NCI-H2171 treated with DMSO at 0.1 percent for 48 hours (cell line): ENCODE measurements at regions not wholly inside any gene's neighbourhood (a gene's known extent, or its start where the extent isn't known, plus 50 kb on each side); places are given as distances from the start of the nearest gene placed in this dataset.

Source experiments
- DNase-seq: peaks from one replicate; lab custom pipeline; 2025; lab: John Stamatoyannopoulos, UW

DNA sequence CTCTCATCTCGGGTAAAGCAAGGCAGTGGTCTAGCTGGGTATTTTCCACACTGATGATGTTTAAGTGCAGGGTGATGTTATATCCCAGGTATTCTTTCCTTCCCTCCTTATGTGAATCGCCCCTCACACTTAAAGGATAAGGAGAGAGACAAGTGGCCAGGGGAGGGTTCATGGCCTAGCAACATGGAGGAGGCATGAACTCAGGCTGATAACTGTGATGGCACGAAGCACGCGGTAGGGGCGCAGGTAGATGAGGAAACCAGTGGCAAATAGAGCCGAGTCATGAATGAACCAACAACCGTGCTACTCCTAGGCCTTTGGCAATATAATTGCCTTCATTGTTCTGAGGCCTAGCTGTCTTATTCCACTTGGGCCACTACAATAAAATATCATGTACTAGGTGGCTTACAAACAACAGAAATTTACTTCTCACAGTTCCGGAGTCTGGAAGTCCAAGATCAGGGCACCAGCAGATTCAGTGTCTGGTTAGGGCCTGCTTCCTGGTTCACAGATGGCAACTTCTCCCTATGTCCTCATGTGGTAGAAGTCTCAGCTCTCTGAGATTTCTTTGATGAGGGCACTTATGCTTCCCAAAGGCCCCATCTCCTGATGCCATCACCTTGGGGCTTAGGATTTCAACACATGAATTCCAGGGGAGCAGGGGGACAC lies 56.0 kb upstream of the PIK3CG start:
- no peak for DNase-seq

DNA sequence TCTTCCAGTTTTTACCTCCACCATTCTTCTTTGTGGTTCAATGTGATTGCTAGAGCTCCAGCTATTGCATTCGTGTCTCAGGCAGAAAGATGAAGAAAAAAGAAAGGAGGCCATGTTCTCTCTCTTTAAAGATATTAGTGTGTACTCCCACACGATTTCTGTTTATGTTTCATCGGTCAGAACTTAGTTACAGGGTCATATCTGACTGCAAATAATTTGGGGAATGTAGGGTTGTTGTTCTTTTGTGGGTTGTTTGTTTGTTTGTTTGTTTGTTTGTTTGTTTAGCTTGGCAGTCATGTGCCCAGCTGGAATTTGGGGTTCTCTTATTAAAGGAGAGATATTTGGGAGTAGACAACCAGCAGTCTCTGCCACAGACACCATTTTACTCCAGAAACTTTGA lies 53.6 kb upstream of the PIK3CG start:
- no peak for DNase-seq

GRCh38 chr7:106812027-106812643 lies 52.9 kb upstream of the PIK3CG start:
- DNase-seq: no peak

DNA sequence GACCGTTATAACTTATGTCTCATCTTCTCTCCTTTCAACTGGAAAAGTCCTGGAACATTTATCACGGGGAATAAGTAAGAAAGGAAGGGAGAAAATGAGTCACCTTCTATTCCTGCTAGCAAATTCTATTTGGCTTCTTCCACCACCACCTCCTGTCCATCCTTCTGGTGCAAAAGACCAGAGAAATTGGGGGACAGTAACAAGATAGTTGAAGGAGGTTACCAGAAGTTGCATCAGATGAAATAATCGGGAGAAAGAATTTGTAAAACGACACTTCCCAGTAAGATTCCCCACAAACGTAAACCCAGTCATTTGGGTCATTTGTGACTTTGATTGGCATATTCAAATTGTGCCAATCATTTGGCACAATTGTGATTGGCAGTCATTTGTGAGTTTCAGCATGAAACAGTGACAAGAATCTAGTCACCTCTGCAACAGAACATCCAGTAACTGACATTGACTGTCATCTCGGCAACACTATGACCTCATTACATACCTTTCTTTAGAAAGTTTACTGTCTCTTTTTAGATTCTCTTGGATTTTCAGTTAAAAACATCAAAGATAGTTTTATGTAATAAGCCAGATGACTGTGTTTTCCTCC lies 51.3 kb upstream of the PIK3CG start:
- DNase-seq: no peak

DNA sequence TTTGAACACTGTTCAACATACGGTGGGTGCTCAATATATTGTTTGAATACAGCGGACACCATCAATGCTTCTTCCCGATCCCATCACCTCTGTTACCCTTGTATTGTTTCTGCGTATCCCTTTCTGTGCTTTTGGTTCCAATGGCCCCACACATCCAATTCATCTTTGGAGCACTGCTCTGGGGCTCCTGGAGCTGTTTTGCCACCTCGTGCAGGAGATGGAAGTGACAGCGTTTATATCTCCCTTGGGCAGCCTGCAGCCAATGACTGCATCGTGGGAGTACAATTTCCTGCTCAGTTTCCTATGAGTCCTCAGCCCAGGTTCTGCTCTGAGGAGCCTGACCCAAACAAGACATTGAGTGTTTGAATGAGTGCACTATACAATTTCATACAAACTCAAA lies 50.2 kb upstream of the PIK3CG start:
- no peak for DNase-seq
